ENCODE measurements at regions not wholly inside any gene's neighbourhood (a gene's known extent, or its start where the extent isn't known, plus 50 kb on each side); places are given as distances from the start of the nearest gene placed in this dataset.

- H3K4me3 ChIP-seq: no peak overlapping the region
- no peak overlapping the region for H3K27ac ChIP-seq
- WGBS, 3 donors: 54 to 60% (median 55%) methylated on average over 10 of the region's 10 CpGs
- no peaks in the 10 kb centered on the region for H3K36me3 ChIP-seq
- no peaks in the 10 kb centered on the region for H3K27me3 ChIP-seq
- H3K4me1 ChIP-seq (ENCODE audit: insufficient read depth): no peaks in the 10 kb centered on the region
- TF ChIP-seq CTCF (IDR thresholded peaks at IDR 0.05) (no peak), POLR2A (IDR thresholded peaks at IDR 0.05) (no peak), EP300 (IDR thresholded peaks at IDR 0.05) (no peak)
- intact Hi-C loops (cut with DNase I): no loop called here
- no peaks in the 10 kb centered on the region for H3K9me3 ChIP-seq
- DNase-seq: no peak
Measured at GRCh38 chr13:80235166-80235966, 105.6 kb downstream of the SPRY2 start.

GRCh38 chr13:80227645-80228044 is 113.3 kb downstream of the SPRY2 start:
- intact Hi-C loops (cut with DNase I): no loop called here

GRCh38 chr13:80226645-80227044 is 114.3 kb downstream of the SPRY2 start:
- intact Hi-C loops (cut with DNase I): no loop called here
- H3K4me3 ChIP-seq: no peak overlapping the region
- WGBS, 3 donors: 68 to 79% (median 71%) methylated on average over 2 of the region's 2 CpGs

More at GRCh38 chr13:80227645-80228044, 113.3 kb downstream of the SPRY2 start:
- H3K27ac ChIP-seq: no peak overlapping the region
- no peak for DNase-seq
- H3K36me3 ChIP-seq: no peaks in the 10 kb centered on the region
- no peak overlapping the region for H3K4me3 ChIP-seq
- WGBS, 3 donors: 64 to 75% (median 68%) methylated on average over 2 of the region's 2 CpGs
- no peaks in the 10 kb centered on the region for H3K4me1 ChIP-seq (ENCODE audit: insufficient read depth)
- no peaks in the 10 kb centered on the region for H3K9me3 ChIP-seq
- no peaks in the 10 kb centered on the region for H3K27me3 ChIP-seq
- TF ChIP-seq EP300 (IDR thresholded peaks at IDR 0.05): no peak
- TF ChIP-seq CTCF (IDR thresholded peaks at IDR 0.05): no peak
- TF ChIP-seq POLR2A (IDR thresholded peaks at IDR 0.05): no peak

GRCh38 chr13:80224468-80224867 is 116.5 kb downstream of the SPRY2 start:
- Histone ChIP-seq H3K9me3 (no peaks in the 10 kb centered on the region), H3K27ac (no peak overlapping the region), H3K27me3 (no peaks in the 10 kb centered on the region), H3K4me1 (ENCODE audit: insufficient read depth) (no peaks in the 10 kb centered on the region), H3K36me3 (no peaks in the 10 kb centered on the region), H3K4me3 (no peak overlapping the region)
- TF ChIP-seq CTCF (IDR thresholded peaks at IDR 0.05): no peak
- intact Hi-C loops (cut with DNase I): no loop called here
- DNase-seq: no peak

More at GRCh38 chr13:80226645-80227044, 114.3 kb downstream of the SPRY2 start:
- DNase-seq: no peak
- TF ChIP-seq CTCF (IDR thresholded peaks at IDR 0.05) (no peak), EP300 (IDR thresholded peaks at IDR 0.05) (no peak), POLR2A (IDR thresholded peaks at IDR 0.05) (no peak)
- no peak overlapping the region for H3K27ac ChIP-seq
- no peaks in the 10 kb centered on the region for H3K4me1 ChIP-seq (ENCODE audit: insufficient read depth)
- no peaks in the 10 kb centered on the region for H3K27me3 ChIP-seq
- no peaks in the 10 kb centered on the region for H3K9me3 ChIP-seq
- no peaks in the 10 kb centered on the region for H3K36me3 ChIP-seq

Data from ovary (tissue), 7 donors.